ENCODE measurements at regions not wholly inside any gene's neighbourhood (a gene's known extent, or its start where the extent isn't known, plus 50 kb on each side); places are given as distances from the start of the nearest gene placed in this dataset.
A peak's percentile ranks its signal among the peaks of the same experiment; 100 is the strongest.

- no peak for DNase-seq
Observed at GRCh38 chr10:78938695-78939672, 129.8 kb upstream of the ZMIZ1 start.

DNA sequence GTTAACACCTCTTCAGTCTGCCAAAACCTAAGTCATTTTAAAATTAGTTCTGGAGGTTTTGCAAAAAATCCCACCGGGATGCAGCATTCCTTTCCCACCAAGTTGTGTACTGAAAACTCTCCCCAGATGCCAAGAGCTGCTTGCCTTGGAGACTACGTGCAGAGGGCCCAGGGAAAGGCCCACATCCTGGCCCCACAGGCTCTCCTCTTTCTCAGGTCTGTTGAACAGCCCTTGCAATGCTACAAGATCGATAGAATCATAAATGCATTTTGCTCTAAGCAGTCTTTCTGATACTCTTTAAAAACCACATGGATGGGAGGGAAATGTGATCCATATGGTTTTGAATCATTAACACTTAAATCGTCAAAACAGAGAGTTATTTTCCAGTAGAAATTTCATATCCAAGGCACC, 126.7 kb upstream of the ZMIZ1 start:
- DNase-seq = no peak

DNA sequence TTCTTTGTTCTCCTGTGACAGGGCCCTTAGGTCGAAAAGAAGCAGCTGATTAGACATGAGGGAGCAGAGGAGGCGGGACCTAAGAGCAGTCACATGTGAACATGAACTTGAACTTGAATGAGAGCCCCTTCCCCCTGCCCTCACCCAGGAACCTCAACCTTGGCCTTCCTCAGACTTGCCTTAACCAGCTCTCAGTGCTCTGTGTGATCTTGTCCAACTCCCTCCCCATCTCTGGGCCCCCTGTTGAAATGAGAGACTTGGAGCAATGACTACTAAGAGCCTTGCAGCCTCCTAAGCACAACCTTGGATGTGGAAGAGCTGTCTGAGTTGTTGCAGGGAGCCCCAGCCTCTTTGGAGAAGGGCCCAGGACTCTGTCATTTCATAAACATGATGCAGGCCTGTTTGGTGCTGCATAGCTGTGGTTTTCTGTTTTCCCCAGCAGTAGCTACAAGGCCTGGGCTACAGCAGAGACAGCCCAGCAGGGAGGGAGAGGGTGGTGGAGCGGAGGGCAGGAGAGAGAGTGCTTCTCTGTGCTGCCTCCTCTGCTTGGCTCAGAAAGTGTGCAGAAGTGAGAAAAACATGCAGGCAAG, 123.9 kb upstream of the ZMIZ1 start:
- DNase-seq = no peak

- DNase-seq = no peak
Observed at GRCh38 chr10:78945838-78946237, 122.9 kb upstream of the ZMIZ1 start.

- no peak for DNase-seq
Observed at GRCh38 chr10:78947226-78947625, 121.5 kb upstream of the ZMIZ1 start.

GRCh38 chr10:78947733-78948132, 121.0 kb upstream of the ZMIZ1 start:
- DNase-seq = no peak

GRCh38 chr10:78948621-78949030, 120.1 kb upstream of the ZMIZ1 start:
- no peak for DNase-seq

DNA sequence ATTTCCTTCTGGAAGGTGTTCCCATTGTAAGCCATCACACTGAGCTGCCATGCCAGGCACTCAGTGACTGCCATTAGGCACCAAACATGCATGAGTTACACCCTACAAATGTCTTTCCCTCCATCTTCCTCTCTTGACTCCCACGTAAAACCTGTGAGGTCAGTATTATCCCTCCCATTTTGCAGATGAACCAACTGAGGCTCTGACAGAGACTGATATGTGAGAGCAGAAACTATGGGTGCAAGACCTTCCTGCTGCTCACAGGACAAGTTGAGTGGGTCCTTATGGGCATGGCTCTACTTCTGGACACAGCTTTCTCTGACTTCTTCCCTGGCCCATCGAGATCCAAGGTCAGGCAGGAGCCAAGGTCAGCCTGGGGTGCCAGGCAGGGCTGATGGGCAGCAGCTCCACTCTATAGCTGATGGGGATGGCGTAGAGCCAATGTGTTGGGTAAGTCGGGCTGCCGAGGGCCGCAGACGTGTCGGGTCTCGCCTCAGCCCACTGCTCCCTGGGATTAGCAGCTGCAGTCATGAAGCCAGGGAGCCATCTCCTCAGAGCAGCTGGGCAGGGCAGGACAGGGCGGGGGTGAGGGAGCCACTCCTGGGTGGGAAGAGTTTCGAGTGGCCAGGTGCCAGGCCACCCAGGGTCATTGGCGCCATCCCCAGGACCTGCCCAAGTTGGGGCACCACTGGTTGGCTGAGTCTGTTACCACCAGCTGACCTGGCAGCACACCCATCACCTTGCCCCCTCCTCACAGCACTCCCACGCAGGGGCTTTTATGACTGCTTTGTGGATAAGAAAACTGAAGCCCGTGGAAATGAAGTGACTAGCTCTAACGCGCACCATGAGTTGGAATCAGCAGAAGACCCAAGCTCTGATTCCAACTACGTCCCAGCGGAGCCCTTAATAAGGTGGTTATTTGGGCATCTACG, 117.8 kb upstream of the ZMIZ1 start:
- DNase-seq = no peak

GRCh38 chr10:78952030-78952429, 116.7 kb upstream of the ZMIZ1 start:
- DNase-seq = no peak

DNA sequence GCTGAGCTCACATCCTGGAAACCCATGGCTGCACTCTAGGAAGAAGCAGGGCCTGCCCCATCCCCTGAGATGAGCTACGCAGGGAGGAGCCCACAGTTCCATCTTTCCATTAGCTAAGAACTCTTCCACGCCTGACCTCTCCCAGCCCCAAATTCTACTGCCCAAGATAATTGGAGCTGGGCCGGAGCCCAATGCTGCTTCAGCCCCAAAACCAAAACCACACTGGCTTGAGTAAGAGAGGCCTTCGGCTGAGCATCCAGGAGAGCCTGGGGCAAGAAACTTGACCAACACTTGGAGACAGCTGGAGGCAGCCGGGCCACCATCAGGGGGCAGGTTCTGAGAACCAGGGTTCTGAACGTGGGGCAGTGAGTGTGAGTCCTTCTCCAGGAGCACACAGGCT, 116.1 kb upstream of the ZMIZ1 start:
- no peak for DNase-seq

DNA sequence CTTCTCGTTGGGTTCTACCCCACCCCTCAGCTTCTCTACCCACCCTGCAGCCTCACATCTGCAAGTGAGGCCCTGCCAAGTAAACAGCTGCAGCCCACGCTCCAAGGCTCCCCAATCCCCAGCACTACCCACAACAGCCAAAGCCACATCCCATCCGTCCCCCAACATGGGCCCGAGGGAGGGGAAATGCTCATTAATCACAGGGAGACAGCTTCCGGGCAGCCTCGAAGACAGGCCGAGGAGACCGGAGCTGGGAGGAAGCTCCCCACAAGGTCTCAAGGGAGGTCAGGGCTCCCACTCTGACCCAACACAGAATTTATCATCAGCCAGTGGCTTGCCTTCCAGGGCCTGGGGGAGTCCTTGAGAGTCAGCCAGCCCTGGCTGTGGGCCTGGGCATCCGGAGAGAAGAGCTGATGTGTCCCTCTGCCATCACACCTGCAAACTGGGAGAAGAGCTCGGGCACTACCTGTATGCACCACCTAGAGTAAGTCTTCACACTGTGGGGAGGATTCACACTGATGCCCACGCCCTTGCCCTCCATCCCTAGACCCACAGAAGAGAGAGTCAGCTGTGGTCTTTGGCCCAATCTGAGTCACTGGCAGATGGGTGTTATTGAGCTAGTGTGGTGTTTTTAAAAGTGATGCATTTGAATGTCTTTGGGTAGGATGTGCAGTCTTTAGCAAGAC, 115.5 kb upstream of the ZMIZ1 start:
- no peak for DNase-seq

- DNase-seq = no peak
Observed at GRCh38 chr10:78953799-78954297, 114.9 kb upstream of the ZMIZ1 start.

DNA sequence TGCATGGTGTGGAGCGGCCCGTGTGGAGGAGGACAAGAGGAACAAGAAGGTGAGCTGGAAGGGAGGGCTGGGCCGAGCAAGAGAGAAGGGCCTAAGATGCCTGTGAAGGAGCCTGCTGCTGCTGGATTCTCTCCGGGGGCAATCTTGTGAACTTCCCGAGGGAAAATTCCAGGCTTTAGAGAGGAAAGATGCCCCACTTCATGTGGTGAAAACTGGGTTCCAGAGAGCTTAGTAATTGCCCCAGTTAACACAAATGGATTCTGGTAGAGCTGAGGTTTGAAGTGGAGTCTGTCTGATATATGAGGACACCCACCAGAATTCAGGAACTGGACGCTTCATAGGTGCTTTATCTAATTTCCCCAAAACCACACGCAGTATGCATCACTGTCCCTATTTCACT, 114.1 kb upstream of the ZMIZ1 start:
- no peak for DNase-seq

DNA sequence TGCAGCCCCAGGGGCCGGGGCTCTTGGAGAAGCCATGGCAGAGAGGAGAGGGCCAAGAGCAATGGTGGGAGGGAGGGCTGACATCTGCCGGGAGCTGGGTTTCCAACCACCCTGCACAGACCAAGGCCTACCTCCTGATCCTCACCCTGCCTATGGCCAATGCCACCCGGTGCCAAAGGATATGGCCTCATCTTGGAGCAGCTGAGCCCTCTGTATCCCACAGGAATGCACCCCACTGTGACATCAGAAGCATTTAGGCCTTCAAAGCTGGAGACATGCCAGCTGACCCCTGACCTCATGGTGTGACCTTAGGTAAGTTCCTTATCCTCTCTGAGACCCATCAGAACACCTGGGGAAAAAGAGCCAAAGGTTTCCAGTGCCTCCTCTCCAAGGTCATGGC, 113.6 kb upstream of the ZMIZ1 start:
- no peak for DNase-seq

DNA sequence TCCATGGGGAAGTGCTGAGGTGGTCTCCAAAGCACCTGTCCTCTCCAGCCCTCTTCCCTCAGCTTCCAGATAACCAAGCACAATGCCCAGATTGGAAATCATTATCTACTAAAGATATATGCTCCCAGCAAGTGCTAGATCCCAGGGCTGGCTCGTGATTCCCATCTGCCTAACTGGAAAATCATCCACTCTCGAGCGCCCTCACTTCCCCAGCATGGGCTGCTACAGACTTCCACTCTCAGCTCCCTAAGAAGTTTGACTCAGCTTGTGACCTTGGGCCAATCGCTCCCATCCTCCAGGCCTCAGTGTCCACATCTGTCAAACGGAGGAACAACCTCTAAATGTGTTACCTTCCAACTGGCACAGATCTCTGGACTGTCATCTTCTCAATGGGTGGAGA, 112.4 kb upstream of the ZMIZ1 start:
- DNase-seq = no peak

- DNase-seq = no peak
Observed at GRCh38 chr10:78957471-78958039, 111.2 kb upstream of the ZMIZ1 start.

DNA sequence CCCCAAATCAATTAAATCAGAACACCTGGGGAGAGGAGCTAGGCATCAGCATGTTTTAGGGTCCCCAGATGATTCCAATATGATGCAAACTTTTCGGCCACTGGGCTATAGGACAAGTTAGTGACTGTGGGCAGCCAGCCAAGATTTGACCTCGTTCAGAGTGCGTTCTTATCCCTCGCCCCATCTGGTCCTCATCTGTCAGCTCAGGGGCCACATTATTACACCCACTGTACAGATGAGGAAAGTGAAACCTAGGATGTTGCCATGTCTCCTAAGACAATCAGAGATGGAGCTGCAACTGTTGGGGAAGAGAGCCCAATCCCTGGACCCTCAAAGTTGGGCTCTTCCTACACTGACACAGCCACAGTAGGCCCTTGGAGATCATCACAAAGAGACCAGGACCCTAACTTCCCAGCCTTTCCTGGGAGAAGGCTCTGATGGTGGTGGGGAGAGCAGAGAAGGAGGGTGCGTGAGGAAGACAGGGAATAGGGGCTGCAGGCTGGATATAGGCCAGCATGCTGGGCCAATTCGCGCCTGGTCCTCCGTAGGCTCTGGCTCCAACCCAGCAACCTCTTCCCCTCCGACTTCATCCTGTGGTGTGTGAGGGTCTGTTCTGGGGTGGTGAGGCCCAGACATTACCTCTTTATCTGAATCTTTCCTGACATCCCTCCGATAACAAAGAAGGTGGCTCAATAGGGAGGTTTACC, 109.4 kb upstream of the ZMIZ1 start:
- no peak for DNase-seq

- DNase-seq = no peak
Observed at GRCh38 chr10:78959924-78960285, 108.9 kb upstream of the ZMIZ1 start.

- peak; percentile 23 for DNase-seq
Observed at GRCh38 chr10:78960316-78960800, 108.4 kb upstream of the ZMIZ1 start.

- no peak for DNase-seq
Observed at GRCh38 chr10:78961760-78962159, 107.0 kb upstream of the ZMIZ1 start.

Data from CD4-positive, alpha-beta T cell treated with Interferon gamma for 1 hour (primary cell).